Subcutaneous abdominal adipose tissue (tissue), 5 donors: ENCODE measurements at regions not wholly inside any gene's neighbourhood (a gene's known extent, or its start where the extent isn't known, plus 50 kb on each side); places are given as distances from the start of the nearest gene placed in this dataset.

ENCODE experiments used
- H3K27ac ChIP-seq: one replicate; pipeline ENCODE4 v1.7.0; 2013; ENCODE audit warnings: low read depth, mild to moderate bottlenecking, inconsistent platforms, low read length, moderate library complexity
- H3K27me3 ChIP-seq, 5 donors: one replicate each; pipeline ENCODE4 v1.7.0; 2013; ENCODE audit warnings: low read length in 5 of 5, inconsistent platforms in 1 of 5; ENCODE audit not compliant: control insufficient read depth in 5 of 5, insufficient read depth in 4 of 5
- H3K36me3 ChIP-seq, 5 donors: one replicate each; pipeline ENCODE4 v1.7.0; 2013; ENCODE audit warnings: low read length in 5 of 5; ENCODE audit not compliant: control insufficient read depth in 5 of 5, insufficient read depth in 5 of 5
- H3K4me1 ChIP-seq, 5 donors: one replicate each; pipeline ENCODE4 v1.7.0; 2013; ENCODE audit warnings: low read length in 5 of 5, mild to moderate bottlenecking in 3 of 5, moderate library complexity in 1 of 5; ENCODE audit not compliant: control insufficient read depth in 5 of 5, insufficient read depth in 5 of 5
- H3K4me3 ChIP-seq, 5 donors: one replicate each; pipeline ENCODE4 v1.7.0; 2013; ENCODE audit warnings: low read length in 5 of 5, low read depth in 1 of 5
- H3K9ac ChIP-seq, 5 donors: one replicate each; pipeline ENCODE4 v1.7.0; 2013; ENCODE audit warnings: low read length in 5 of 5, mild to moderate bottlenecking in 4 of 5, moderate library complexity in 3 of 5
- H3K9me3 ChIP-seq, 5 donors: one replicate each; pipeline ENCODE4 v1.7.0; 2013; ENCODE audit warnings: low read length in 5 of 5; ENCODE audit not compliant: control insufficient read depth in 5 of 5
- donor health status: healthy.
- donor health status: healthy.
- donor health status: healthy.
- donor health status: healthy.
- donor health status: healthy.

GRCh38 chr7:16034353-16034752 lies 347.9 kb upstream of the MEOX2 start:
- Histone ChIP-seq H3K9me3 (no peaks in the 10 kb centered on the region), H3K4me3 (no peak overlapping the region), H3K9ac (no peak overlapping the region), H3K27ac (no peak overlapping the region), H3K36me3 (no peaks in the 10 kb centered on the region), H3K27me3 (no peaks in the 10 kb centered on the region), H3K4me1 (no peaks in the 10 kb centered on the region)

- Histone ChIP-seq H3K9ac (no peak overlapping the region), H3K27ac (no peak overlapping the region), H3K4me3 (no peak overlapping the region), H3K36me3 (no peaks in the 10 kb centered on the region), H3K27me3 (no peaks in the 10 kb centered on the region), H3K9me3 (no peaks in the 10 kb centered on the region), H3K4me1 (peaks cover 0 to under 1% (median 0%) of the 10 kb centered on the region in 5 donors)
These were observed 346.8 kb upstream of the MEOX2 start for GRCh38 chr7:16033233-16033632.

- Histone ChIP-seq H3K36me3 (no peaks in the 10 kb centered on the region), H3K9ac (no peak overlapping the region), H3K4me1 (peaks cover 1 to 17% (median 10%) of the 10 kb centered on the region in 5 donors), H3K27ac (no peak overlapping the region), H3K27me3 (no peaks in the 10 kb centered on the region), H3K9me3 (no peaks in the 10 kb centered on the region), H3K4me3 (no peak overlapping the region)
These were observed 342.2 kb upstream of the MEOX2 start for GRCh38 chr7:16028636-16029035.

GRCh38 chr7:16028103-16028502 lies 341.6 kb upstream of the MEOX2 start:
- peak overlapping the region; percentile 73 for H3K27ac ChIP-seq
- H3K9me3 ChIP-seq = no peaks in the 10 kb centered on the region
- H3K27me3 ChIP-seq = no peaks in the 10 kb centered on the region
- no peaks in the 10 kb centered on the region for H3K36me3 ChIP-seq
- no peak overlapping the region for H3K9ac ChIP-seq
- no peak overlapping the region for H3K4me3 ChIP-seq
- peaks cover 1 to 17% (median 10%) of the 10 kb centered on the region in 5 donors for H3K4me1 ChIP-seq

- H3K27me3 ChIP-seq = no peaks in the 10 kb centered on the region
- H3K36me3 ChIP-seq = no peaks in the 10 kb centered on the region
- H3K27ac ChIP-seq = peak overlapping the region; percentile 73
- no peak overlapping the region for H3K9ac ChIP-seq
- peaks cover 1 to 21% (median 10%) of the 10 kb centered on the region in 5 donors for H3K4me1 ChIP-seq
- H3K4me3 ChIP-seq = no peak overlapping the region
- H3K9me3 ChIP-seq = no peaks in the 10 kb centered on the region
These were observed 340.9 kb upstream of the MEOX2 start for GRCh38 chr7:16027396-16027795.

- Histone ChIP-seq H3K4me3 (no peak overlapping the region), H3K9me3 (no peaks in the 10 kb centered on the region), H3K27me3 (no peaks in the 10 kb centered on the region), H3K9ac (no peak overlapping the region), H3K36me3 (no peaks in the 10 kb centered on the region), H3K4me1 (peaks cover 1 to 30% (median 14%) of the 10 kb centered on the region in 5 donors), H3K27ac (no peak overlapping the region)
These were observed 340.0 kb upstream of the MEOX2 start for GRCh38 chr7:16026253-16027020.

- Histone ChIP-seq H3K27ac (no peak overlapping the region), H3K9me3 (no peaks in the 10 kb centered on the region), H3K27me3 (no peaks in the 10 kb centered on the region), H3K36me3 (no peaks in the 10 kb centered on the region), H3K4me3 (no peak overlapping the region), H3K4me1 (peaks cover 1 to 31% (median 14%) of the 10 kb centered on the region in 5 donors), H3K9ac (no peak overlapping the region)
These were observed 339.2 kb upstream of the MEOX2 start for GRCh38 chr7:16025696-16026095.

GRCh38 chr7:16023503-16023902 lies 337.0 kb upstream of the MEOX2 start:
- H3K27ac ChIP-seq = no peak overlapping the region
- H3K4me3 ChIP-seq = no peak overlapping the region
- no peaks in the 10 kb centered on the region for H3K9me3 ChIP-seq
- H3K4me1 ChIP-seq = peaks cover 1 to 31% (median 14%) of the 10 kb centered on the region in 5 donors
- no peaks in the 10 kb centered on the region for H3K27me3 ChIP-seq
- H3K36me3 ChIP-seq = no peaks in the 10 kb centered on the region
- no peak overlapping the region for H3K9ac ChIP-seq

- H3K27ac ChIP-seq = no peak overlapping the region
- no peaks in the 10 kb centered on the region for H3K36me3 ChIP-seq
- H3K4me3 ChIP-seq = no peak overlapping the region
- no peaks in the 10 kb centered on the region for H3K9me3 ChIP-seq
- H3K4me1 ChIP-seq = peaks cover 0 to 29% (median 14%) of the 10 kb centered on the region in 5 donors
- no peak overlapping the region for H3K9ac ChIP-seq
- H3K27me3 ChIP-seq = no peaks in the 10 kb centered on the region
These were observed 336.6 kb upstream of the MEOX2 start for GRCh38 chr7:16023046-16023445.

GRCh38 chr7:16021851-16022250 lies 335.4 kb upstream of the MEOX2 start:
- Histone ChIP-seq H3K4me3 (no peak overlapping the region), H3K27me3 (no peaks in the 10 kb centered on the region), H3K9me3 (no peaks in the 10 kb centered on the region), H3K9ac (no peak overlapping the region), H3K4me1 (peaks cover 0 to 17% (median 6%) of the 10 kb centered on the region in 5 donors), H3K27ac (no peak overlapping the region), H3K36me3 (no peaks in the 10 kb centered on the region)
